Ramos (cell line): ENCODE measurements at regions not wholly inside any gene's neighbourhood (a gene's known extent, or its start where the extent isn't known, plus 50 kb on each side); places are given as distances from the start of the nearest gene placed in this dataset.
"Not testable (repeated sequence)": the region's sequence is repeated elsewhere in the genome, so short reads cannot be mapped to it uniquely, and the experiment has no call there.

Experiments
- in situ Hi-C: fragments of 300-500 bp; cut with MboI; formaldehyde crosslinking; loops from one replicate; pipeline ENCODE4 v1.14.3; 2022; ENCODE audit warnings: low sequenced_read_pairs; ENCODE audit not compliant: unreplicated experiment

- in situ Hi-C loops, result loop anchor here (25.0 kb wide), 1 partner anchor 1453 kb away; no protein-coding TSS in a partner anchor
These were observed 914.9 kb downstream of the KCNJ2 start for GRCh38 chr17:71084219-71084618.

- in situ Hi-C loops, result loop anchor here (25.0 kb wide), 1 partner anchor 1452 kb away; no protein-coding TSS in a partner anchor
These were observed 915.5 kb downstream of the KCNJ2 start for GRCh38 chr17:71084838-71085237.

GRCh38 chr17:71085238-71086033 is 916.1 kb downstream of the KCNJ2 start:
- in situ Hi-C loops, result loop anchor here (25.0 kb wide), 1 partner anchor 1452 kb away; no protein-coding TSS in a partner anchor

- in situ Hi-C loops, result loop anchor here (25.0 kb wide), 1 partner anchor 1448 kb away; no protein-coding TSS in a partner anchor
These were observed 920.1 kb downstream of the KCNJ2 start for GRCh38 chr17:71089431-71089830.

GRCh38 chr17:71098071-71098470 is 928.7 kb downstream of the KCNJ2 start:
- in situ Hi-C loops, result loop anchor here (25.0 kb wide), 1 partner anchor 1439 kb away; no protein-coding TSS in a partner anchor

GRCh38 chr17:71099003-71099714 is 929.8 kb downstream of the KCNJ2 start:
- in situ Hi-C loops, result loop anchor here (25.0 kb wide), 1 partner anchor 1438 kb away; no protein-coding TSS in a partner anchor

GRCh38 chr17:71102777-71103176 is 933.4 kb downstream of the KCNJ2 start:
- in situ Hi-C loops, result no loop called here

- in situ Hi-C loops, result no loop called here
These were observed 934.9 kb downstream of the KCNJ2 start for GRCh38 chr17:71104225-71104624.

- in situ Hi-C loops, result not testable (repeated sequence)
These were observed 936.7 kb downstream of the KCNJ2 start for GRCh38 chr17:71106056-71106455.

GRCh38 chr17:71107136-71107535 is 937.8 kb downstream of the KCNJ2 start:
- in situ Hi-C loops, result no loop called here

- in situ Hi-C loops, result no loop called here
These were observed 940.4 kb downstream of the KCNJ2 start for GRCh38 chr17:71109697-71110096.

GRCh38 chr17:71110326-71110725 is 941.0 kb downstream of the KCNJ2 start:
- in situ Hi-C loops, result no loop called here

- in situ Hi-C loops, result no loop called here
These were observed 942.1 kb downstream of the KCNJ2 start for GRCh38 chr17:71111460-71111859.

- in situ Hi-C loops, result no loop called here
These were observed 942.6 kb downstream of the KCNJ2 start for GRCh38 chr17:71111934-71112333.

- in situ Hi-C loops, result no loop called here
These were observed 944.0 kb downstream of the KCNJ2 start for GRCh38 chr17:71113347-71113746.

GRCh38 chr17:71114911-71115668 is 945.8 kb downstream of the KCNJ2 start:
- in situ Hi-C loops, result no loop called here

- in situ Hi-C loops, result no loop called here
These were observed 946.3 kb downstream of the KCNJ2 start for GRCh38 chr17:71115669-71115972.

- in situ Hi-C loops, result no loop called here
These were observed 948.1 kb downstream of the KCNJ2 start for GRCh38 chr17:71117466-71117865.

- in situ Hi-C loops, result no loop called here
These were observed 948.7 kb downstream of the KCNJ2 start for GRCh38 chr17:71118039-71118438.

GRCh38 chr17:71127416-71127815 is 958.1 kb downstream of the KCNJ2 start:
- in situ Hi-C loops, result no loop called here

GRCh38 chr17:71142333-71142732 is 973.0 kb downstream of the KCNJ2 start:
- in situ Hi-C loops, result no loop called here
